Keratinocyte (primary cell): ENCODE measurements at regions not wholly inside any gene's neighbourhood (a gene's known extent, or its start where the extent isn't known, plus 50 kb on each side); places are given as distances from the start of the nearest gene placed in this dataset.

Source experiments
- DNase-seq: peaks from one replicate; pipeline ENCODE4 v3.0.0-alpha.2; 2011; ENCODE audit warnings: low read depth, missing footprints, low spot score
- FAIRE-seq: peaks from 2 replicates; lab custom pipeline; 2011; peaks lifted over from hg19 to GRCh38; lab: Jason Lieb, UNC
- H2AFZ ChIP-seq: 2 replicates; pipeline ENCODE4 v1.6.0; 2012; ENCODE audit warnings: low read length, control low read depth, inconsistent platforms; ENCODE audit not compliant: control insufficient read depth
- H3K27ac ChIP-seq: 2 replicates; pipeline ENCODE4 v1.5.1; 2011; ENCODE audit warnings: low read length; ENCODE audit not compliant: control insufficient read depth, insufficient read depth
- H3K27me3 ChIP-seq: 3 replicates; pipeline ENCODE4 v1.6.0; 2011; ENCODE audit warnings: low read length; ENCODE audit not compliant: control insufficient read depth, insufficient read depth; ENCODE audit errors: extremely low read depth
- H3K36me3 ChIP-seq, 2 experiments: 2 replicates in 1 of 2; 3 replicates in 1 of 2; pipeline ENCODE4 v1.5.1; 2011; ENCODE audit warnings: low read length in 2 of 2, mild to moderate bottlenecking in 1 of 2; ENCODE audit not compliant: control insufficient read depth in 2 of 2, insufficient read depth in 2 of 2; ENCODE audit errors: extremely low read depth in 1 of 2
- H3K4me1 ChIP-seq: 3 replicates; pipeline ENCODE4 v1.5.1; 2011; ENCODE audit warnings: low read length; ENCODE audit not compliant: control insufficient read depth, insufficient read depth; ENCODE audit errors: extremely low read depth
- H3K4me2 ChIP-seq: 3 replicates; pipeline ENCODE4 v1.6.0; 2011; ENCODE audit warnings: low read depth, low read length; ENCODE audit not compliant: control insufficient read depth, insufficient read depth; ENCODE audit errors: extremely low read depth
- H3K4me3 ChIP-seq, 3 experiments: fragments of 200-600 bp in 1 of 3; sonication (generic) in 1 of 3; 2 replicates in 2 of 3; 3 replicates in 1 of 3; pipeline ENCODE4 v1.5.1; 2011 to 2016; ENCODE audit warnings: low read length in 3 of 3, mild to moderate bottlenecking in 3 of 3, control low read depth in 2 of 3, inconsistent platforms in 1 of 3, low read depth in 1 of 3, mixed read lengths in 1 of 3, mixed run types in 1 of 3, moderate library complexity in 1 of 3; ENCODE audit not compliant: control insufficient read depth in 2 of 3, insufficient read depth in 2 of 3; ENCODE audit errors: extremely low read depth in 1 of 3
- H3K79me2 ChIP-seq: 2 replicates; pipeline ENCODE4 v1.6.0; 2012; ENCODE audit warnings: low read length; ENCODE audit not compliant: control insufficient read depth, insufficient read depth
- H3K9ac ChIP-seq: 3 replicates; pipeline ENCODE4 v1.6.0; 2011; ENCODE audit warnings: low read length; ENCODE audit not compliant: control insufficient read depth, insufficient read depth; ENCODE audit errors: extremely low read depth
- H3K9me1 ChIP-seq: 3 replicates; pipeline ENCODE4 v1.6.0; 2011; ENCODE audit warnings: low read length; ENCODE audit not compliant: control insufficient read depth, insufficient read depth; ENCODE audit errors: extremely low read depth
- H3K9me3 ChIP-seq: 2 replicates; pipeline ENCODE4 v1.5.1; 2012; ENCODE audit warnings: low read depth, low read length; ENCODE audit not compliant: control insufficient read depth
- H4K20me1 ChIP-seq: 3 replicates; pipeline ENCODE4 v1.6.0; 2011; ENCODE audit warnings: low read length; ENCODE audit not compliant: control insufficient read depth, insufficient read depth; ENCODE audit errors: extremely low read depth
- CTCF ChIP-seq, 3 experiments: IDR thresholded peaks in 1 of 3; conservative IDR thresholded peaks in 1 of 3; optimal IDR thresholded peaks in 1 of 3; 2 replicates in 2 of 3; 3 replicates in 1 of 3; pipeline versions ENCODE3 to v1.5.1; 2011; ENCODE audit warnings: low read length in 3 of 3, mild to moderate bottlenecking in 3 of 3, moderate library complexity in 2 of 3, control low read depth in 1 of 3, inconsistent platforms in 1 of 3; ENCODE audit not compliant: insufficient read depth in 2 of 3; ENCODE audit errors: extremely low read depth in 1 of 3
- EZH2 ChIP-seq: IDR thresholded peaks from one replicate; pipeline ENCODE4 v1.6.1; 2012; ENCODE audit warnings: inconsistent platforms, mild to moderate bottlenecking, low read length, moderate library complexity
- dilution Hi-C: fragments of 300-500 bp; cut with MboI; formaldehyde crosslinking; loops from one replicate; pipeline ENCODE4 v1.7.0; 2020; ENCODE audit warnings: low sequenced_read_pairs; ENCODE audit not compliant: extremely low pct_ligation_motif_present

- TF ChIP-seq EZH2 (no peak), CTCF (optimal IDR thresholded peaks at IDR 0.05 in 1 of 3, IDR thresholded peaks at IDR 0.05 in 1 of 3, conservative IDR thresholded peaks at IDR 0.05 in 1 of 3; ENCODE audit: extremely low read depth in 1 of 3, insufficient read depth in 2 of 3, low read length in 3 of 3) (no peak)
- no peak overlapping the region for H3K4me3 ChIP-seq
- FAIRE-seq = no peak
These were observed 721.0 kb upstream of the FAM98A start for GRCh38 chr2:34320056-34320455.

GRCh38 chr2:34317797-34318196, 718.7 kb upstream of the FAM98A start:
- FAIRE-seq = no peak

More at GRCh38 chr2:34320056-34320455, 721.0 kb upstream of the FAM98A start:
- Histone ChIP-seq H2AFZ (no peak overlapping the region), H3K4me2 (no peak overlapping the region), H3K27me3 (no peaks in the 10 kb centered on the region), H3K9me1 (no peaks in the 10 kb centered on the region), H3K4me1 (no peaks in the 10 kb centered on the region), H3K36me3 (no peaks in the 10 kb centered on the region), H3K27ac (no peak overlapping the region), H3K9me3 (no peaks in the 10 kb centered on the region), H3K9ac (no peak overlapping the region), H4K20me1 (no peaks in the 10 kb centered on the region), H3K79me2 (no peaks in the 10 kb centered on the region)
- dilution Hi-C loops = no loop called here
- DNase-seq = no peak

More at GRCh38 chr2:34317797-34318196, 718.7 kb upstream of the FAM98A start:
- no peak for DNase-seq
- no peaks in the 10 kb centered on the region for H3K9me3 ChIP-seq
- no peak overlapping the region for H3K4me3 ChIP-seq
- H3K27me3 ChIP-seq = no peaks in the 10 kb centered on the region
- no peaks in the 10 kb centered on the region for H3K79me2 ChIP-seq
- no peak overlapping the region for H3K27ac ChIP-seq
- no peaks in the 10 kb centered on the region for H3K4me1 ChIP-seq
- dilution Hi-C loops = no loop called here
- no peaks in the 10 kb centered on the region for H3K36me3 ChIP-seq
- H2AFZ ChIP-seq = no peak overlapping the region
- H3K4me2 ChIP-seq = no peak overlapping the region
- H3K9me1 ChIP-seq = no peaks in the 10 kb centered on the region
- no peaks in the 10 kb centered on the region for H4K20me1 ChIP-seq
- no peak for TF ChIP-seq CTCF (optimal IDR thresholded peaks at IDR 0.05 in 1 of 3, IDR thresholded peaks at IDR 0.05 in 1 of 3, conservative IDR thresholded peaks at IDR 0.05 in 1 of 3; ENCODE audit: extremely low read depth in 1 of 3, insufficient read depth in 2 of 3, low read length in 3 of 3)
- TF ChIP-seq EZH2 = no peak
- H3K9ac ChIP-seq = no peak overlapping the region
